ENCODE measurements at regions not wholly inside any gene's neighbourhood (a gene's known extent, or its start where the extent isn't known, plus 50 kb on each side); places are given as distances from the start of the nearest gene placed in this dataset.

- no peak for TF ChIP-seq CTCF (conservative IDR thresholded peaks at IDR 0.05 in 1 of 2, IDR thresholded peaks at IDR 0.05 in 1 of 2; ENCODE audit: extremely low read depth in 1 of 2, insufficient read depth in 1 of 2, low read depth in 1 of 2, low read length in 2 of 2)
- no peak for TF ChIP-seq EZH2 (IDR thresholded peaks at IDR 0.05; ENCODE audit: borderline replicate concordance, low read length)
These were observed 132.0 kb upstream of the MED14 start for GRCh38 chrX:40867352-40867751.

All from mammary epithelial cell (primary cell).